HCEC 1CT (cell line): ENCODE measurements at regions not wholly inside any gene's neighbourhood (a gene's known extent, or its start where the extent isn't known, plus 50 kb on each side); places are given as distances from the start of the nearest gene placed in this dataset.
"Not testable (repeated sequence)": the region's sequence is repeated elsewhere in the genome, so short reads cannot be mapped to it uniquely, and the experiment has no call there.

ENCODE experiments used
- DNase-seq: peaks from one replicate; pipeline ENCODE4 v3.0.0-alpha.2; 2017

DNA sequence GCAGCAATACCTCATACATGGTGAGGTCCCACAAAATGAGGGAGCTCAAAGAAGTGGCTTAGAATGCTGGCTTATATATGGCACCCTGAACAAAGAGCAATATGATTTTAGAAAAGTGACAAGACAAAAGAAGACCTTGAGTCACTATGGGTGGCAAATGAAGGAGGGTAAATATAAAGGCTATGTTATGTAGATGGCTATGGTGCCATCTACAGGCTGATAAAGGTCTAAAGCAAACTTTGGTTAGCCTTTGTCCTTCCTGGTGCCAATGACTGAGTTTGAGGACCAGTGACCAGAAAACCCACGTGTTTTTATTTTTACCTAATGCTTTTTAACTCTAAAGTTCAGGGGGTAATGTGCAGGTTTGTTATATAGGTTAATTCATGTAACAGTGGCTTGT is 151.8 kb downstream of the CCNG2 start:
- DNase-seq: peak; percentile 8

DNA sequence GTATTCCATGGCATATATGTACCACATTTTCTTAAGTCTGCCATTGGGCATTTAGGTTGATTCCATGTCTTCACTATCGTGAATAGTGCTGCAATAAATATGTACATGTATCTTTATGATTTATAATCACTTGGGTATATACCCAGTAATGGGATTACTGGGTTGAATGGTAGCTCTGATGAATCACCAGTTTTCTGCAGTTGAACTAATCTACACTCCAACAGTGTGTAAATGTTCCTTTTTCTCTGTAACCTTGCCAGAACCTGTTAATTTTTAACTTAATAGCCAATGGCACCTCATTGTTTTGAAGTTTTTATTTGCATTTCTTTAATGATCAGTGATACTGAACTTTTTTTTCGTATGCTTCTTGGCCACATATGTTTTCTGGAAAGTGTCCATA is 152.5 kb downstream of the CCNG2 start:
- no peak for DNase-seq

DNA sequence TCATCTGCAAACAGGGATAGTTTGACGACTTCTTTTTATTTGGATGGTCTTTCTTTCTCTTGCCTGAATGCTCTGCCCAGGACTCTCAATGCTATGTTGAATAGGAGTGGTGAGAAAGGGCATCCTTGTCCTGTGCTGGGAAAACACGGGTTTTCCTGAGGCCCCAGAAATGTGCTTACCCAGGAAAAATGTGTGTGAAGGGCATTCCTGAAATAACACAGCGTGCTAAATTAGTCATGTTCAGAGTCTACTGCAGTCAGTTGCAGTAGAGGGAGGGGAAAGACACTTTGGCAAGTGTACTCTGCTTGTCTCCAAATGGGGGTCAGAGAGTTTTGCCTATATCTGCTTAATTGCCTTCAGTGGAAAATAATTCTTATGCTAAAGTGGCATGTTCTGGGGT is 153.9 kb downstream of the CCNG2 start:
- no peak for DNase-seq

DNA sequence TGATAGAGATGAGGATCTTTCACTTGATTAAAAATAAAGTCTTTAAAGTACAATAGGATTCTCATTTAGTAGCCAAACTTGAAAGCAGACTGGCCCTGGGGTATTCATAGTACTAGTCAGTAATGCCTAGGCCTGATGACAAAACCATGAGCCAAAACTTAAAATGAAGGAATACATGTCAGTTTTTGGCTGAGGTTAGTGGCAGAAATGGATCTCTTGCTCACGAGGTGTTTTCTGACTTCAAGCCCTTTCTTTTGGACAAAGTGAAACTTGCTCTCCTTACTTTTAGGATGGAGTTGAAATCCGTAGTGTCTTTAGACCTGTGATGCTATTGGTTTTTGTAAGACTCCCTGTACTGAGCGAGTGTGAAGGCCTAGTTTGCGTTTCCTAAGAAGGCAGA is 157.7 kb downstream of the CCNG2 start:
- DNase-seq: no peak

DNA sequence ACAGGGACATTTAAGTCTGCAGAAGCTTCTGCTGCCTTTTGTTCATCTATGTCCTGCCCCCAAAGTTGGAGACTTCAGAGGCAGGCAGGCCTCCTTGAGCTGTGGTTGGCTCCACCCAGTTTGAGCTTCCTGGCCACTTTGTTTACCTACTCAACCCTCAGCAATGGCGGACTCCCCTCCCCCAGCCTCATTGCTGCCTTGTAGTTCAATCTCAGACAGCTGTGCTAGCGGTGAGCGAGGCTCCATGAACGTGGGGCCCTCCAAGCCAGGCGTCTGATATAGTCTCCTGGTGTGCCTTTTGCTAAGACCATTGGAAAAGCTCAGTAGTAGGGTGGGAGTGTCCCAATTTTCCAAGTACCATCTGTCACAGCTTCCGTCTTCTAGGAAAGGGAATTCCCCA is 170.1 kb downstream of the CCNG2 start:
- DNase-seq: no peak

DNA sequence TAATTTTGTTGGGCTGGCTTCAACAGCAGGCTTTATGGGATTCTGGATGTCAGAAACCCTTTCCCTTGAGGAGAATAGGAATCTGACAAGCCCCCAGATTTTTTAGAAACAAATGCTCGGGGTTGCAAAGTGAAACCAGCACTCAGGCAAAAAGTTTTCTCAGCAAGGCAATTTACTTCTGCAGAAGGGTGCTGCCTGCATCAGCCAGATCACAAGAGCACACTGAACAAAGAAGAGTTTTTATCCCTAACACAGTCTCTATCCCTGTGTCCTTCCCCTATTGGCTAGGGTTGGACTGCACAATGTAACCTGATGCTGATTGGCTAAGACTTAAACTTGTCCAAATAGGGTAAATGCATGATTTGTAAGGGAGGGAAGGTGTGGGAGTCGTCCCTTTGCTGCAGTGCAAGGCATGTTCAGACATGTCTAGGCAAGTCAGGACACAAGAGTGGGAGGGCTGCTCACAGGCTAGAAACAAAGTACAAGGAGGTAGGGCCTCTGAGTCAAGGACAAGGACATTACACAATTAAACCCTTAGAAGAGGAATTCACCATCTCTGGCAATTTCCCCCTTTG is 175.8 kb downstream of the CCNG2 start:
- DNase-seq: no peak

DNA sequence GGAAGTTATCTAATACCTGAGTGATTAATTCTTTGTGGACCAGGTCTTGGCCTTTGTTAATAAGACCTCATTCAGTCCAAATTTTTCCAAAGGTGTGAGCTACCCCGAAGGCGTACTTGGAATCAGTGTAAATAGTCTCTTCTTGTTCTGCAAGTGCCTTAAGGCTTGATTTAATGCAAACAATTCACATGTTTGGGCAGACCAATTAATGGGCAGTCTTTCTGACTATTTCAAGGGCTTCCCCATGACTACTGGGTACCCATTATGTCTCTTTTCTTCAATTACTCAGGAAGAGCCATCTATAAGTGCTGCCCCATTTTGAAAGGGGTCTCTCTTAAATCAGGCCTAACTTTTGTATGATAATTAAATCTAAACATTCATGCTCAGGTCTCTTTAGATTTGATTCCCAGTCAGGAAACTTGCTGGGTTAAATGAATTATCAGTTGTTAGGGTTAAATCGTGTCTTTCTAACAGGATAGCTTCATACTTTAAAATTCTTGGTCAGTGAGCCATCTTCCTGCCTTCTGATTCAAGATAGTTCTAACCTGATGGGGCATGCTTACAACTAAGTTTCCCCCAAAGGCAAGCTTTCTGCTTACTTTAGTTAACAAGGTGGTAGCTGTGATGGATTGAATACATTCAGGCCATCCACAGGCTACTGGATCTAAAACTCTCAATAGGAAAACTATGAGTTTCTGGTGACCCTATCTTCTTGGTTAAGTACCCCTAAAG is 179.6 kb downstream of the CCNG2 start:
- no peak for DNase-seq

DNA sequence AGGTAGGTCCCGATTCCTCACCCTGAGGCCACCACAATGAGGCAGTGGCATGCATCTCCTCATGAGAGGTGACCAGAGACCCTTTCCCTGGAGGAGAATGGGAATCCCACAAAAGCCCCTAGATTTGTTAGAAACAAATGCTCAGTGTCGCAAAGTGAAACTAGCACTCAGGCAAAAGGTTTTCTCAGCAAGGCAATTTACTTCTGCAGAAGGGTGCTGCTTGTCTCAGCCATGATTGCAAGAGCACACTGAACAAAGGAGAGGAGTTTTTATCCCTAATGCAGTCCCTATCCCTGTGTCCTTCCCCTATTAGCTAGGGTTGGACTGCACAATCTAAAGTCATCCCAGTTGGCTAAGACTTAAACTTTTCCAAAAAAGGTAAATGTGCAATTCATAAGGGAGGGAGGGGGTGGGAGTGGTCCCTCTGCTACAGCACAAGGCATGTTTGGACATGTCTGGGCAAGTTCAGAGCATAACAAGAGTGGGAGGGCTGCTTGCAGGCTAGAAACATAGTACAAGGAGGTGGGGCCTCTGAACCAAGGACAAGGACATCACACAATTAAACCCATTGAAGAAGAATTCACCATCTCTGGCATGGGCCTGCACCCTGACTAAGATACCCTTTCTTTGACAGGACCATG is 185.3 kb downstream of the CCNG2 start:
- no peak for DNase-seq

DNA sequence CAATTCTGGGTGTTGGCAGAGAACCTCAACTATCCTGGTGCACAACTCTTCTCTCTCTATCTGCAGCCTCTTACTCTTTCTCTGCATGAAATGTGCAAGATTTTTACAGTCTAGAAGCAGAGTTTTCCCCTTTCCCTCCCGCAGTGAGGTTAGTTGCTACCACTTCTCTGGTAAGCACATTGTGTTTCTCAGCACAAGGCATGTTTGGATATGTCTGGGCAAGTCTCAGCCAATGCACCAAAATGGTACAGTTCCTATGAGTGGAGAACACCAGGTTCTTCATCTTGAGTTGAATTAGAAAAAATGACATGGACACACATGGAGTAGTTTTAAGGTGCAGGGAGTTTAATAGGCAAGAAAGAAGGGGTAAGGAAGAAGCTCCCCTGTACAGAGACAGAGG is 187.0 kb downstream of the CCNG2 start:
- DNase-seq: no peak

DNA sequence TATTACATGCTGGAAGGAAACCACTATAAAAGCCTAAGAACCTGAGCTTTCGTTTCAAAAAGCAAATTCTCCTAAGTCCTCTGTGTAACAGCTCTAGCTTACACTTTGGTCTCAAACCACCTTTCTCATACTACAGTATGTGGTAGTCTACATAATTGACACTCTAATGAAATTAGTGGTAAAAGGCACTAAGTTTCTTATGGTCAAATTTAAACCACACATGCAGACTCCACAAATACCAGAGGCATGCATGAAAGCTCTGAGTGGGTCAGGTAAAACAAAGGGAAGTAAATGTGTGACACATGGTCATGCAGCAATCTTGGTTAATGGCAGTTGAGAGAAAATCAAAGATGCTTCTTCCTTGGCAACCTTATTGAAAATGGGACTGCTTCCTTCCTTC is 187.8 kb downstream of the CCNG2 start:
- DNase-seq: no peak

DNA sequence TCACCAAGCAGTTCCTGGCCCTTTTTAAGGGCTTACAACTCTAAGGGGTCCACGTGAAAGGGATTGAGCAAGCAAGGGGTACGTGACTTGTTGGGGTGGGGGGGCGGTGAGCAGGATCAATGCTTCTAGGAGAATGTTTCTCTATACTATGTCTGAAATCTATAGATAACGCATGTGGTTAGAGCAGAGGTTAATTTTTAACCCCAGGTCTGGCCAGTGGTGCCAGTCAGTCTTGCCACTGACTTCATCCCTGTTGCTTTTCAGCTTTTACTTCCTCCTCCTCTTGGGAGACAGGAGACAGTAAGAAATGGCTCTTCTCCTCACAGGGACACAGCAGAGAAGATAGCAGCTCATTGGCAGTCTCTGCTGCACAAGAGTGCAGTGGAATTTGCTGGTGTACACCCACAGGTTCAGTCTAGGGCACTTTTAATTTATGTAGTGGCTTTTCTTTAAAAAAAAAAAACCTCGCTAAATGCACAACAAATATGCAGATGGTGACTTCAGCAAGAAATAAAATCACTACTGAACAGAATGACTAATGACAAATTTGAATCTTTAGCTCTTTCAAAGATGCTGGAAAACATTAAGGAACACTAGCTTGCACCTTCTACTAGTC is 190.5 kb downstream of the CCNG2 start:
- no peak for DNase-seq

DNA sequence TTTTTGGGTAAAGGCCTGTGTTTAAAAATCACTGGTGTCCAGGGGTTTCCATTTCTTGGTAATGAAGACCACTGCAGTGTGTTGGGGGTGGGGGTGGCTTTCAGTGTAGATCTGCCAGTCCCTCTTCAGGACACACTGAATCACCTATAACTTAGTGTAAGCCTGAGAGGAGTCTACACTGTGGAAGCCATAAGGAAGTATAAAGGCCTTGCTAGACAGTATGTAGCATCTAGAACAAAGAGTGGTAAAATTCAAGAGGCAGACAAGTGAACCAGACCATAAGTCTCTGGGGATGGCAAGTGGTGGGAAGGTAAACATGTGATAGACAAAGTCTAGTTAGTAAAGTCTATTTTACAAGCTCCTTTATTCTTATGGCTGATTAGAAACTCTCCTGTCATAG is 191.8 kb downstream of the CCNG2 start:
- no peak for DNase-seq

DNA sequence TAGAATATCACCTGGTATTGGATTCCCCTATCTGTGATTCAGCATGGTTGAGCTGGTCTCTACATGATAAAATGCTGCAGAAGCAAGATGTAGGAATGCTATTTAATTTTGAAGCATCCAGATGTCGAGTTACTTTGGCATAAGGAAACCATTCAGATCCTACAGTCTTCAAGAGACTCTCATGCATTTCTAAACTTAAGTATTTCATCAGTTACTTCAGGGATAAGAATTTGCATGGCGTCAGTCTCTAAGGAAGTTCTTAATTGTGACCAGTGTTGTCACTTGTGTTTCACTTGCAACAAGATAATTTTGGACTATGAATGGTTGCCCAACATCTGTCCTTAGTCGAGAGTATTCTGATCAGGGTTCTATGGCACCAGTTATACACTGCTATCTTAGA is 192.4 kb downstream of the CCNG2 start:
- DNase-seq: no peak

DNA sequence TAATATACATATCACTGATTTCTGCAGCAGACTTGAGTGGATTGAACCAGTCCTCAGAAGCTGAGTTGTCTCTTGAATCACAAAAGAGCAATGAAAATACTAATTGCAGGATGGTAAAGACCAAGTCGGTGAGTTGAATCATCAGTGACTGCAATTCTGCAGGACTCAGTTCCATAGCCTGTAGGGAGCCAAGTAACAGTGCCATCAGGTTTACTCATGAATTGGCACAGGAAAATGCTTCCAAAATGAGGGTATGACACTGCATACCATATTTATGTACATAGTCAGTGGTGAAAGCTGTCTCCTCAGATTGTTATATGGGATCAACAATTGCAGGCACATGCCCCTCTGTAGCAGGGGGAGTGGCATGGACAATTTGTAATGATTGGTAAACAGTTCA is 192.8 kb downstream of the CCNG2 start:
- DNase-seq: no peak

DNA sequence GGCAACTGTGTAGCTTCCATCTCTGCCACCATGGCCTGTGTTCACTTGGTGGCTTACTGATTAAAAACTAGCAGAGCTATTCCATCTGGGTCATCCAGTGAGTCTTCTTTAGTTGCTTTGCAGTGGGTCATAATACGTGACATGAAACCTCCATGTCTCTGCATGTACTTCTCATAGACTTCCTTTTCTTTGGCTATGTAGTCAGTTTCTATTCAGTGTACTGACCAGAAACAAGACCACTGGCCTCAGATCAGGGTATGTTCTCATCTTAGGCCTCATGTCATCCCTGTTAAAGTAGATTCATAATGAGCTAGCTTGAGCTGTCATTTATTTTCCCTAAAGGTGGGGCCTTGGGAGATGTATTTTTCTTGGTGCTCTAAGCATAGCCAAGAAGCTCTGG is 195.2 kb downstream of the CCNG2 start:
- DNase-seq: no peak

DNA sequence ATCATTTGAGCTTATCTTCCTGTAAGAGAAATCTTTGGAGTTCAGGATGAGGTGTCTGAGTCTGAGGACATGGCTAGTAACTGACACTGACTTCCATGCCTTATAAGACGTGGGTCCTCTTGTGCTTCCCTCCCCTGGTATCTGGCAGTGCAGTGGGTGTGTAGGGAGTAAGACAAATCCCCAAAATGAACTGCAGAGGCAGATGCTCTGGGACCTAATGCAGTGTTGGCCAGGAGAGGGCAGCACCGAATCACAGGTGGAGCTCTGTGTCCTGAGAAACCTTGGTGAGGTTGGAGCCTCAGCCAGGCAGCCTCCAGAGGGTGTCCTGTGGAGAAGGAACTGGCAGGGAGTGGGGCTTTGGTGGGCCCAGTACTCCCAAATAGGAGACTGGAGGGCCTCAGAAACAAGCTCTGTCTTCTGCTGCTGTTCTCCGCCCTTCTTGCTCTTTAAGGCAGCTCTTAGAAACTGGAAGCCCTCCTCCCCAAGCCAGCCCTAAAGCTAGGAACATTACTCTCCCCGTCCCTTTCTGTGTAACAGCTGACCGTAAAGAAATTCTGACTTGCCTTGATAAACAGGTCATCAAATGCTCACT is 196.8 kb downstream of the CCNG2 start:
- DNase-seq: not testable (repeated sequence)

DNA sequence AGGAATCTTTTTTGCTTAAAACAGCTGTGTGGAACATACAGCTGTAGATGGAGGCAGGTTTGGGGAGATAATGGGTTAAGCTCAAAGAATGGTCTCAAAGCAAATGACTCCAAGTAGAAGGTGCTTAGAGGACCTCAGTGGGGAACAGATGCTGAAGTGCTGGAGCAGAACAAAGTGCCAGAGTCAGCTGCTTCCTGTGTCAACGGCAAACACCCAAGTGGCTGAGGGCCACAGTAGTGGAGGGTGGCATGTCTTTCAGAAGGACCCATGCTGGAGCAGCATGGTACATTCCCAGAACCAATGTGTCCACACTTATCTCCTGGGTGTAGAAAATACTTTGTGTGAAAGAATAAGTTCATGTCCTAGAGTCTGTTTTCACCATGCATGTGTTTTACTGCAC is 197.5 kb downstream of the CCNG2 start:
- no peak for DNase-seq

DNA sequence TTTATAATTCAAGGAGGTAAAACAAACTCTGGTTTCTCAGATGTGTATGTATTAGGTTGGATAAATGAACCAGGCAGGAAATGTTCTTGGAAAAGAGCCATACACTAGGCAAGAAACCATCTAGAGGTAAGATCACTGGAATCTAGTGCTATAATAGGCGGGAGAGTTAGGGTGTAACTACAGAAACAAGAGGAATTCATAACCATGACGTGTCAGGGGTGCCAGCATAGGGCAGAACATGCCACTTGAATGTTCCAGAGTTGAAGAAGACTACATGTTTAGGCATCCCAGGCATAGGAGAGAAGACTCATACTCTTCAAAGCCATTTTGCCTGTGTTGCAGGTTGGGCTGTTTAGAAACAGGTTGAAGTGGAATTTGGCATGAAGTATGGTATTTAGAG is 198.7 kb downstream of the CCNG2 start:
- DNase-seq: no peak

DNA sequence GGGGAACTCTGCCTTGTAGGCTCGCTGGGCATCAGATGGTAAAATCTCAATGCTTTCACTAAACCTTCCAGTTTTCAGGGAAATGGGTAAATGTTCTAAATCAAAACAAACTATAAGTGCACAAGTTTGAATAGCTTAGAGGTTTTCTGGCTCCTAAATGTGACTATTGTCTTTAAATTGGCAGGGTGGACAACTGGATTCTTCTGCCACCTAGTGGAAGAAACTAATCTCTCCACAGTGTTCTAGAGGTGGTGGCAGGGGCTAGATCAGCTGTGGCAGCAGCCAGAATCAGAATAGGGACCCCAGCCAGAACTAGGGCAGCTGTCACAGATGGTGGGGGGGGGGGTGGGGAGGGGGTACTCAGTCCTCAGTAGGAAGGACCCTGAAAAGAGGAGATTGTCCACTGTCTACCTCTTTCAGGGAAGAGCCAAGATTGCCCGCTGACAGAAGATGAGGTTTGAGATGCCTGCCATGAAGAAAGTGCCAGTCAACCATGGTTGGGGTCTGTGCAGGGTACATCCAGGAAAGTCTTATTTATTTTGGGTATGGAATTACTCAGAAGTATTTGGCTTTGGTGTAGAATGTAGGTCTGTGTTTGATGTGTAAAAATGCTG is 201.4 kb downstream of the CCNG2 start:
- no peak for DNase-seq

DNA sequence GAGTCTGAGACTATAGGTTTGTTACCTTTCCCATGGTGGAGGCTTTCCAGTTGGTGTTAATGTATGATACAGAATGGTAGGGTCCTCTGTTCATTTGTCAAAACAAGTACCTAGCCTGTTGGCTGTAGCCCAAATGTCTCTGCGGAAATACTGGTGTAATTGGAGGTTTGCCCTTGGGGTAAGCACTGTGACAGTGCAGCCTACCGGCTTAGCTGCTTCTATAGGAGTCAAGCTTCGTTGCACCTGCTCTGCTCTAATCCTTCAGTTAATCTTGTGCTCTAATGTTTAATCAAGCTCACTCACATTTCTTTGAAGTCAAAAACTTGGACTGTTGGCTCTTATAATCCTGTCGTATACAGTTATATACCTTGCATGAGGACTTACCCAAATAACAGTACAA is 203.4 kb downstream of the CCNG2 start:
- no peak for DNase-seq

DNA sequence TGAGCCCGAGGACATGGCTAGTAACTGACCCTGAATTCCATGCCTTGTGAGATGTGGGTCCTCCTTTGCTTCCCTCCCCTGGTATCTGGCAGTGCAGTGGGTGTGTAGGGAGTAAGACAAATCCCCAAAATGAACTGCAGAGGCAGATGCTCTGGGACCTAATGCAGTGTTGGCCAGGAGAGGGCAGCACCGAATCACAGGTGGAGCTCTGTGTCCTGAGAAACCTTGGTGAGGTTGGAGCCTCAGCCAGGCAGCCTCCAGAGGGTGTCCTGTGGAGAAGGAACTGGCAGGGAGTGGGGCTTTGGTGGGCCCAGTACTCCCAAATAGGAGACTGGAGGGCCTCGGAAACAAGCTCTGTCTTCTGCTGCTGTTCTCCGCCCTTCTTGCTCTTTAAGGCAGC is 209.9 kb downstream of the CCNG2 start:
- DNase-seq: not testable (repeated sequence)

DNA sequence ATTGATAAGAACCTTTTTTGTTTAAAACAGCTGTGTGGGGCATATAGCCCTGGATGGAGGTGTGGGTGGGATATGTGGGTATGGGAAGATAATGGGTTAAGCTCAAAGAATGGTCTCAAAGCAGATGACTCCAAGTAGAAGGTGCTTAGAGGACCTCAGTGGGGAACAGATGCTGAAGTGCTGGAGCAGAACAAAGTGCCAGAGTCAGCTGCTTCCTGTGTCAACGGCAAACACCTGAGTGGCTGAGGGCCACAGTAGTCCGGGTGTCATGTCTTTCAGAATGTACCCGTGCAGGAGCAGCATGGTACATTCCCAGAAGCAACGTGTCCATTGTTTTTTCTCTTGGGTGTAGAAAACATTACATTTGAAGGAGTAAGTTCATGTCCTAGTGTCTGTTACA is 210.6 kb downstream of the CCNG2 start:
- DNase-seq: no peak

DNA sequence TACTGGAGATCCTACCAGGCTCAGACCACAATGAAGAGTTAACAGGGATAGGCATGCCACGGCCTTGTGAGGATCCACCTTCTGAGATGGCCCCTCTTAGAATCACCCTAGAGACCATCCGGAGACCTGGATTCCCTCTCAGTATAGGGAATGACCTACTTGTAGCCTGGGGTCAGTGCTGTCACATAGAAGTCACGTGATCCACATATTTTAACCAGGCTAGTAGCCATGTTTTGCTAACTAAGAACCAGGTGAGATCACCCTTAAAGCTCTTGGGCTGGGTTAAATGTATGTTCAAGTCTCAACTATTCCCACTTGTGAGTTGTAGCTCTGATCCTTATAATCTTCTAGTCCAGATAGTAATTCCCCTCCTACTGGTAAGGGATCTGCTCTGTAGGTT is 215.4 kb downstream of the CCNG2 start:
- DNase-seq: no peak
